Brain microvascular endothelial cell (primary cell): ENCODE measurements at regions not wholly inside any gene's neighbourhood (a gene's known extent, or its start where the extent isn't known, plus 50 kb on each side); places are given as distances from the start of the nearest gene placed in this dataset.

Source experiments
- DNase-seq: peaks from one replicate; pipeline ENCODE4 v3.0.0-alpha.2; 2020
- H3K27ac ChIP-seq: fragments of 250-450 bp; sonication (Bioruptor Pico); 2 replicates; pipeline ENCODE4 v1.5.1; 2020; ENCODE audit warnings: mild to moderate bottlenecking, moderate library complexity
- H3K27me3 ChIP-seq: fragments of 250-450 bp; sonication (Bioruptor Pico); replicated peaks from 2 replicates; pipeline ENCODE4 v1.5.1; 2020; ENCODE audit warnings: mild to moderate bottlenecking
- H3K36me3 ChIP-seq: fragments of 250-450 bp; sonication (Bioruptor Pico); replicated peaks from 2 replicates; pipeline ENCODE4 v1.5.1; 2020; ENCODE audit warnings: mild to moderate bottlenecking
- H3K4me3 ChIP-seq: 2 replicates; pipeline ENCODE4 v1.5.1; 2011; ENCODE audit warnings: low read depth, mild to moderate bottlenecking, control low read depth, low read length, moderate library complexity
- in situ Hi-C: cut with HindIII; loops from 2 replicates; pipeline ENCODE4 v1.10.0; 2017; ENCODE audit warnings: low sequenced_read_pairs, low pct_ligation_motif_present
- TF ChIP-seq, protein P1 (sequence below): IDR thresholded peaks from 2 replicates; pipeline ENCODE4 v1.5.1; 2011; ENCODE audit warnings: low read depth, mild to moderate bottlenecking, moderate library complexity, low read length, control low read depth, inconsistent platforms; ENCODE audit errors: missing control alignments

DNA sequence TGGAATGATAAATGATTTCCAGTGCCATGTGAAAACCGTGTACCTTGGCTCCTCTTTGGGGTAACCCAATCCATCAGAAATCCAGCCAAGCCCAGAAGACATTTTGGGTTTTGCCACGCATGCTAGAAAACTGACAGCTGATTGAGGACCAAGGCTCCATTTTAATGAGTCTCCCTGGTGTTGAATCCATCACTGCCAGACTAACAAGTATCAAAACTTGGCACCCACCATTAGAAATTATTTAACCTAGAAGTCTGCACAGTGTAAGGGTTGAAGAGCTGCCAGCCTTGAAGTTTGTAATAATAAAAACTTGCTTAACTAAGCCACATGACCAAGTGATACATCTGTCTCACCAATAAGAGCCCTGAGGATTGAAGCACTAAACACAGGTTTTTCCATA lies 369.9 kb downstream of the DNAH5 start:
- Histone ChIP-seq H3K36me3 (no peaks in the 10 kb centered on the region), H3K4me3 (no peak overlapping the region), H3K27ac (no peak overlapping the region), H3K27me3 (no peaks in the 10 kb centered on the region)
- no peak for DNase-seq
- TF ChIP-seq, protein P1, sequence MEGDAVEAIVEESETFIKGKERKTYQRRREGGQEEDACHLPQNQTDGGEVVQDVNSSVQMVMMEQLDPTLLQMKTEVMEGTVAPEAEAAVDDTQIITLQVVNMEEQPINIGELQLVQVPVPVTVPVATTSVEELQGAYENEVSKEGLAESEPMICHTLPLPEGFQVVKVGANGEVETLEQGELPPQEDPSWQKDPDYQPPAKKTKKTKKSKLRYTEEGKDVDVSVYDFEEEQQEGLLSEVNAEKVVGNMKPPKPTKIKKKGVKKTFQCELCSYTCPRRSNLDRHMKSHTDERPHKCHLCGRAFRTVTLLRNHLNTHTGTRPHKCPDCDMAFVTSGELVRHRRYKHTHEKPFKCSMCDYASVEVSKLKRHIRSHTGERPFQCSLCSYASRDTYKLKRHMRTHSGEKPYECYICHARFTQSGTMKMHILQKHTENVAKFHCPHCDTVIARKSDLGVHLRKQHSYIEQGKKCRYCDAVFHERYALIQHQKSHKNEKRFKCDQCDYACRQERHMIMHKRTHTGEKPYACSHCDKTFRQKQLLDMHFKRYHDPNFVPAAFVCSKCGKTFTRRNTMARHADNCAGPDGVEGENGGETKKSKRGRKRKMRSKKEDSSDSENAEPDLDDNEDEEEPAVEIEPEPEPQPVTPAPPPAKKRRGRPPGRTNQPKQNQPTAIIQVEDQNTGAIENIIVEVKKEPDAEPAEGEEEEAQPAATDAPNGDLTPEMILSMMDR, result no peak
- in situ Hi-C loops, result no loop called here

DNA sequence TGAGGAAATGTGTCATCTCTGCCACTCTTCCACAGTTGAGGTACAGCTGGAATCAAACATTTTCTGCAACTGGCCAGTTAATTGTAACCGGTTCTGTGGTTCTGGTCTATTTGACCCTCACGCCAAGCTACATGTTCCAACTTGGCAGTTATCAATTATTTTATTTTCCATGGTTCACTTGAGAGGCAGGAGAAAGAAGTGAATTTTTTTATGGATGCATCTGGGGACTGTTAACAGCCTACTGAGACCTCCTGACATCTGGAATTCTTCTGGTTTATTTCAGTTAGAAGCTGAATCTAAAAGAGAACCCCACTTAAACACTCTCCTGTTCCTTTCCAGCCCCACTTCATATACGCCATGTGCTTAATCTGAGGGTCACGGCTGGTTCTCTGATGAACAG lies 372.3 kb downstream of the DNAH5 start:
- TF ChIP-seq, protein P1, result no peak
- H3K27ac ChIP-seq, result no peak overlapping the region
- no peak for DNase-seq
- no peaks in the 10 kb centered on the region for H3K36me3 ChIP-seq
- H3K27me3 ChIP-seq, result no peaks in the 10 kb centered on the region
- in situ Hi-C loops, result no loop called here
- H3K4me3 ChIP-seq, result no peak overlapping the region

GRCh38 chr5:13569090-13569715 lies 375.3 kb downstream of the DNAH5 start:
- H3K4me3 ChIP-seq, result no peak overlapping the region
- in situ Hi-C loops, result no loop called here
- TF ChIP-seq, protein P1, result no peak

DNA sequence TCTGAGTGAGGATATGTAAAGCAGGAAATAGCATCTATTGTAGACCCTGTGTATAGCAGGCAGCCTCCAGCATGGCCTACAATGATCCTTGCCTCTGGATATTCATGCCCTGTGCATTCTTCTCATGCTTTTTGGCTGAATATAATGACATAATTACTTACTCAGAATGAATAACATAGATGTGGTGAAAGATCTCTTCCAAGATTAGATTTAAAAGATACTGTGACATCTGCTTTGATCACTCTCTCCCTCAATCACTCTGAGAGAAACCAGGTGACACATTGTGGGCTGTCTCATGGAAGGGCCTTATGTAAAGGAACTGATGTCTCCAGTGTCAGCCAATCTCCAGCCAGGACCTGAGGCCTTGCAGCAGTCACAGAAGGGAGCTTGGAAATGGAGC lies 376.7 kb downstream of the DNAH5 start:
- TF ChIP-seq, protein P1, result no peak
- Histone ChIP-seq H3K36me3 (no peaks in the 10 kb centered on the region), H3K27me3 (no peaks in the 10 kb centered on the region), H3K4me3 (no peak overlapping the region), H3K27ac (peak overlapping the region; percentile 71)
- peak; percentile 71 for DNase-seq
- in situ Hi-C loops, result no loop called here

More at GRCh38 chr5:13569090-13569715, 375.3 kb downstream of the DNAH5 start:
- no peaks in the 10 kb centered on the region for H3K27me3 ChIP-seq
- no peak overlapping the region for H3K27ac ChIP-seq
- DNase-seq, result no peak
- no peaks in the 10 kb centered on the region for H3K36me3 ChIP-seq

DNA sequence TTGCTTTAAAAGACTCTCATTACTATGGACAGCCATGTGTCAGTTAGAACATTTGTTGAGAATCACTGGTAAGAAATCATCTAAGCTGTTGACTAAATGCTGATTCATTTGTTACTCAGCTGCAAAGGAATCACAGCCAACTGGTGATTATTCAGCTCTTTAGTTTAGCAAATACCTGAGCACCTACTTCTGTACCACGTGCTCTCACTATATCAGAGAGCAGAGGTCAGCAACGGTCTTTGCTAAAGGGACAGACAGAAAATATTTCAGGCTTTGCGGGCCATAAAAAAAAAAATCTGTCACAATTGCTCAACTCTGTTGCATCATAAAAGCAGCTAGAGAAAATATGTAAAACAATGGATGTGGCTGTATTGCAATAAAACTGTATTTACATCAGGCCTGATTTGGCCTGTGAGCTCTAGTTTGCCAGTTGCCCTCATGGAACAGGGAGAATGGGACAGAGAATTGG lies 377.6 kb downstream of the DNAH5 start:
- H3K4me3 ChIP-seq, result no peak overlapping the region
- in situ Hi-C loops, result no loop called here

More for the DNA sequence above, 377.6 kb downstream of the DNAH5 start:
- DNase-seq, result peak; percentile 64
- Histone ChIP-seq H3K27me3 (no peaks in the 10 kb centered on the region), H3K36me3 (no peaks in the 10 kb centered on the region), H3K27ac (peak overlapping the region; percentile 71)
- TF ChIP-seq, protein P1, result no peak
